GM12872 (cell line): ENCODE measurements at regions not wholly inside any gene's neighbourhood (a gene's known extent, or its start where the extent isn't known, plus 50 kb on each side); places are given as distances from the start of the nearest gene placed in this dataset.

Source experiments
- TF ChIP-seq, protein P1 (sequence below): IDR thresholded peaks from 3 replicates; pipeline ENCODE4 v1.5.1; 2011; ENCODE audit warnings: low read depth, mild to moderate bottlenecking, low read length, moderate library complexity; ENCODE audit not compliant: insufficient read depth

DNA sequence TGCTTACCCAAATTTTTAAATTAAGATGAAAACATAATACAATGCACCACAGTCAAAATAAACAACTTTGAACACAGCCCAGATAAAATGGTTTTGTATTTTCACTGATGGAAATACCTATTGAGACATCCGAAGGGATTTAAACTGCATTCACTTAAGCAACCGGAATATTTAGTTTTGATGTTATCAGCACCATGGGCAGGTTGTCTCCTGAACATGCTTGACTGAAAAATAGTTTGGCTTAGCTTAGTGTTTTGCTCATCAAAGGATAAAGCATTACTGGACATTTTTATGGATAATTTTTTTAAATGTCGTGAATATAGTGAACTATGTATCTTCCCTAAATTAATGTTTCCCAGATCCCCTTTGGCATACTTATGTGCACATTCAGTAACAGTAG is 177.5 kb downstream of the GJA1 start:
- TF ChIP-seq, protein P1, sequence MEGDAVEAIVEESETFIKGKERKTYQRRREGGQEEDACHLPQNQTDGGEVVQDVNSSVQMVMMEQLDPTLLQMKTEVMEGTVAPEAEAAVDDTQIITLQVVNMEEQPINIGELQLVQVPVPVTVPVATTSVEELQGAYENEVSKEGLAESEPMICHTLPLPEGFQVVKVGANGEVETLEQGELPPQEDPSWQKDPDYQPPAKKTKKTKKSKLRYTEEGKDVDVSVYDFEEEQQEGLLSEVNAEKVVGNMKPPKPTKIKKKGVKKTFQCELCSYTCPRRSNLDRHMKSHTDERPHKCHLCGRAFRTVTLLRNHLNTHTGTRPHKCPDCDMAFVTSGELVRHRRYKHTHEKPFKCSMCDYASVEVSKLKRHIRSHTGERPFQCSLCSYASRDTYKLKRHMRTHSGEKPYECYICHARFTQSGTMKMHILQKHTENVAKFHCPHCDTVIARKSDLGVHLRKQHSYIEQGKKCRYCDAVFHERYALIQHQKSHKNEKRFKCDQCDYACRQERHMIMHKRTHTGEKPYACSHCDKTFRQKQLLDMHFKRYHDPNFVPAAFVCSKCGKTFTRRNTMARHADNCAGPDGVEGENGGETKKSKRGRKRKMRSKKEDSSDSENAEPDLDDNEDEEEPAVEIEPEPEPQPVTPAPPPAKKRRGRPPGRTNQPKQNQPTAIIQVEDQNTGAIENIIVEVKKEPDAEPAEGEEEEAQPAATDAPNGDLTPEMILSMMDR = no peak

- TF ChIP-seq, protein P1 = no peak
Measured at GRCh38 chr6:121614115-121614514, 178.7 kb downstream of the GJA1 start.

DNA sequence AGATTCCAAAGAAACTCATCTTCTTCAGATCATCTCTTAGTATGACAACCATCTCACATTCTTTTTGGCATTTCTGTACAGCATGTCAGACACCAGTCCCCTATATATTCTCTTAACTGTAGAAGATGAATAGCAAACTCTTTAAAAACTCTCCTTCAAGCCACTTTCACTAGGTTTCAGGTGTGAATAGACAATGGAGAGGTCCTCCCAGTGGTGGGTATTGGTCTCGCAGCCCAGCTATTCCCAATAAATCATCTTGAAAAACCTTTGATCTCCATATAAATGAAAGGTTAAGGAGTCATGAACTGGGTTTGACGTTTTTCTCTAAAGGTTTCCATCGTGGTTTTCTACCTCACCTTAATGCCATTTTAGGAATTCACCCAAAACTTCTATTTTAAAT is 180.0 kb downstream of the GJA1 start:
- TF ChIP-seq, protein P1 = no peak

GRCh38 chr6:121616406-121616805 is 181.0 kb downstream of the GJA1 start:
- TF ChIP-seq, protein P1 = no peak

GRCh38 chr6:121617388-121617787 is 181.9 kb downstream of the GJA1 start:
- TF ChIP-seq, protein P1 = no peak

DNA sequence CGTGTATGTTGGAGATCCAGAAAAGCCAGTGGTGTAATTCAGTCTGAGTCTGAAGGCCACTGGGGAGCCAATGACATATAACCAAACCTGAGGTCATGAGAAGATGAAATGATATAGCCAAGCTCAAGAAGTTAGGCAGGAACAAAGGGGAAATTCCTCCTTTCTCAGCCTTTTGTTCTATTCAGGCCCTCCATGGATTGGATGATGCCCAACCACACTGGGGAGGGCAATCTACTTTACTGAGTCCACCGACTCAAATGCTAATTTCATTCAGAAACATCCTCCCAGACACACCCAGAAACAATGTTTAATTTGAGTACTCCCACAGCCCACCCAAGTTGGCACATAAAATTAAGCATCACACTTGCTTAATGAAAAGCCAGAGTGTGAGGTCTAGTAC is 183.6 kb downstream of the GJA1 start:
- TF ChIP-seq, protein P1 = no peak

DNA sequence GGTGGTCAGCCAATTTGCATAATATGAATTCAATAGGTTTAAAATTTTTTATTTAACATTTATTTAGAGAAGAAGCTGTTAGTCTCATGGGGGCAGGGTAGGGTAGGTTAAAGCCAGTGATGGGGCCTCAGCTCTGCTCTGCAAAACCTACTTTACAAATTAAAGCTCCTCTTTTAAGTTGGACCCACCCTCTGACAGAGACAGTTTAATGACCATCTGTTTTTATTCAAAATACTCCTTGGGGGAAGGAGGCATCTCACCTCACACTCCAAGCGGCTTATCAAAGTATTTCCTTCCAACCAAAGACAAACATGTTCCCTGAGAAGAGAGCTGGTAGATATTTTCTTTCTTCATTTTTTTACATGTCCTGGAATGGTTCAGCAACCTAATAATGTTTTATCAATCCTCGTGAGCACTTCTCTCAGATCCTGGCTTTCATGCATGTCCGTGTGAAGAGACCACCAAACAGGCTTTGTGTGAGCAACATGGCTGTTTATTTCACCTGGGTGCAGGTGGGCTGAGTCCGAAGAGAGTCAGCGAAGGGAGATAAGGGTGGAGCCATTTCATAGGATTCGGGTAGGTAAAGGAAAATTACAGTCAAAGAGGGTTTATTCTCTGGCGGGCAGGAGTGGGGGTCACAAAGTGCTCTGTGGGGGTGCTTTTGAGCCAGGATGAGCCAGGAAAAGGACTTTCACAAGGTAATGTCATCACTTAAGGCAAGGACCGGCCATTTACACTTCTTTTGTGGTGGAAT is 184.7 kb downstream of the GJA1 start:
- TF ChIP-seq, protein P1 = no peak
